HFFc6 (cell line): ENCODE measurements at regions not wholly inside any gene's neighbourhood (a gene's known extent, or its start where the extent isn't known, plus 50 kb on each side); places are given as distances from the start of the nearest gene placed in this dataset.

Experiments
- DNase-seq: peaks from one replicate; pipeline ENCODE4 v3.0.0-alpha.2; 2018
- H3K27ac Mint-ChIP-seq: 2 replicates; pipeline ENCODE4 v1.8.0; 2020; ENCODE audit warnings: mild to moderate bottlenecking, mixed read lengths
- H3K27me3 Mint-ChIP-seq: 2 replicates; pipeline ENCODE4 v1.8.0; 2021; ENCODE audit warnings: mild to moderate bottlenecking, moderate library complexity, mixed read lengths; ENCODE audit not compliant: insufficient read depth
- H3K36me3 Mint-ChIP-seq: 2 replicates; pipeline ENCODE4 v1.8.0; 2021; ENCODE audit warnings: low read depth, mixed read lengths
- H3K4me1 Mint-ChIP-seq: 2 replicates; pipeline ENCODE4 v1.8.0; 2020; ENCODE audit warnings: low read depth, mixed read lengths
- H3K4me3 Mint-ChIP-seq: 2 replicates; pipeline ENCODE4 v1.8.0; 2020; ENCODE audit warnings: mild to moderate bottlenecking, moderate library complexity, mixed read lengths
- H3K9me3 Mint-ChIP-seq: 2 replicates; pipeline ENCODE4 v1.8.0; 2020; ENCODE audit warnings: mild to moderate bottlenecking, mixed read lengths
- TF ChIP-seq, protein P1 (sequence below): fragments of 200-600 bp; sonication (generic); IDR thresholded peaks from 2 replicates; pipeline ENCODE4 v1.5.0; 2021; ENCODE audit warnings: antibody characterized with exemption, mild to moderate bottlenecking

DNA sequence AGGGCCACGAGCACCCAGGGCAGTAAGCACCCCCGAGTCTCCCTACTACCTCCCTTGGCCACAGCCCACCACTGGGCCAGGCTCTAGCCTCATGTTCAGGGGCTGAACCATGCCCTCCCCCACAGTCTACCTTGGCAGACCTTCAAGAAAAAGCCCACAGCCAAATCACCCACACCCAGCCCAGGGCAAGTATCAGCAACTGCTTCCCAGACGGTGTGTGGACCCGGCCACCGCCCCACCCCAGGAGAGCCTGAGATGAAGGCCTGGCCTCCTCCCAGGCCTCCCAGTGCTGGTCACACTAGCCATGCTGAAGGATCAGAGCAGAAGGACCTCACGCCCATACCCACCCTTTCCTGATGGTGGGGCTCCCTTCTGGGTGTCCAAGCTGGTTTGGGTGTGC, 92.0 kb upstream of the LINGO1 start:
- Mint-ChIP-seq H3K27ac (no peak overlapping the region), H3K4me3 (no peak overlapping the region), H3K9me3 (no peaks in the 10 kb centered on the region), H3K4me1 (no peaks in the 10 kb centered on the region), H3K27me3 (peaks cover 26% of the 10 kb centered on the region), H3K36me3 (no peaks in the 10 kb centered on the region)
- no peak for DNase-seq
- TF ChIP-seq, protein P1, sequence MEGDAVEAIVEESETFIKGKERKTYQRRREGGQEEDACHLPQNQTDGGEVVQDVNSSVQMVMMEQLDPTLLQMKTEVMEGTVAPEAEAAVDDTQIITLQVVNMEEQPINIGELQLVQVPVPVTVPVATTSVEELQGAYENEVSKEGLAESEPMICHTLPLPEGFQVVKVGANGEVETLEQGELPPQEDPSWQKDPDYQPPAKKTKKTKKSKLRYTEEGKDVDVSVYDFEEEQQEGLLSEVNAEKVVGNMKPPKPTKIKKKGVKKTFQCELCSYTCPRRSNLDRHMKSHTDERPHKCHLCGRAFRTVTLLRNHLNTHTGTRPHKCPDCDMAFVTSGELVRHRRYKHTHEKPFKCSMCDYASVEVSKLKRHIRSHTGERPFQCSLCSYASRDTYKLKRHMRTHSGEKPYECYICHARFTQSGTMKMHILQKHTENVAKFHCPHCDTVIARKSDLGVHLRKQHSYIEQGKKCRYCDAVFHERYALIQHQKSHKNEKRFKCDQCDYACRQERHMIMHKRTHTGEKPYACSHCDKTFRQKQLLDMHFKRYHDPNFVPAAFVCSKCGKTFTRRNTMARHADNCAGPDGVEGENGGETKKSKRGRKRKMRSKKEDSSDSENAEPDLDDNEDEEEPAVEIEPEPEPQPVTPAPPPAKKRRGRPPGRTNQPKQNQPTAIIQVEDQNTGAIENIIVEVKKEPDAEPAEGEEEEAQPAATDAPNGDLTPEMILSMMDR: no peak

DNA sequence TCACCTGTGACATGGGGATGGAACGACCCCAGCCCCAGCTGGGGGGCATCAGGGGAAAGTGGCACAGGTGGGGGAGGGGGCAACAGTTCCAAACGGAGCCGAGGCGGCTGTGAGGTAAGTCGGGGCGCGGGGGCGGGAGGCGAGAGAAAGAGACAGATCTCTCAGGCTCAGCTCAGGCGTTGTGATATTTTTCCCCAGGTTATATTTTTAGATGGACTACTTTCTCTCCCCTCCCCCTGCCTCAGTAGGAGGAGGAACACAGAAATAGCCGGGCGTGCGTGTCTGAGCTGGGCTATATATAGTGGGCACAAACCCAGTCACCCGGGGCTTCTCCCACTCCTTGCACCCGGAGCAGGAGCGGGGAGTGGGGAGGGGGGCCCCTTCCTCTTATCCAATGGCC, 91.0 kb upstream of the LINGO1 start:
- no peaks in the 10 kb centered on the region for H3K36me3 Mint-ChIP-seq
- no peak for DNase-seq
- peaks cover 24% of the 10 kb centered on the region for H3K27me3 Mint-ChIP-seq
- no peaks in the 10 kb centered on the region for H3K9me3 Mint-ChIP-seq
- no peaks in the 10 kb centered on the region for H3K4me1 Mint-ChIP-seq
- H3K27ac Mint-ChIP-seq: no peak overlapping the region
- no peak overlapping the region for H3K4me3 Mint-ChIP-seq
- TF ChIP-seq, protein P1: no peak

DNA sequence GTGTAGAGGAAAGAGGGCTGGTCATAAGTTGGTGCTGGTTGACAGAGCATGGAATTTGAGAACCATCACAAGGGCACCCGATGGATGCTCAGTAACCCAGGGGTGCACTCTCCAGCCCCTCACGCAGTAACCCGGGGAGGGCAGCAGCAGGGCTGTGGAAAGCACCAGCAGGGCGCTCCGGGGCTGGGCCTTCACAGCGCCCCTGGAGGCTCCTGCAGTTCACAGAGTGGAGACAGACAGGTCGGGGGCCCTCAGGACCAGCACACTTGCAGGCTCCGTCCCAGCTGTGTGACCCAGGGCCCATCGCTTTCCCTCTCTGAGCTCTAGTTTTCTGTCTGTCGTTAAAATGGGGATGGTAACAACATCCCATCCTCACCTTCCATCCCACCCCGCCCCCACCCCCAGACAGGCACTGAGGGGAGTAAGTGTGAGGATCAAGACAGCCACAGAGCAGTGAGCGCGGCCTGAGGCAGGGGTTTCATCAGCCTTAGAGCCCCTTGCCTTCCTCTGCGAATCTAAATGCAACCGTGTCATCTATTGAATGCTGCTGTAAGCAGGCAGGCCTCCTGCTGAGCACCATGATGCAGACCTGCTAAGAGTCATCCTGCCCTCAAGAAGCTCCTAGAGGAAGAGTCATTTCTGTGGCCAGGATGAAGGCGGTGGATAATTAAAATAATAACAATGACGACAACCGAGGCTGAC, 90.2 kb upstream of the LINGO1 start:
- peaks cover 27% of the 10 kb centered on the region for H3K27me3 Mint-ChIP-seq
- no peak overlapping the region for H3K27ac Mint-ChIP-seq
- H3K36me3 Mint-ChIP-seq: no peaks in the 10 kb centered on the region
- no peak overlapping the region for H3K4me3 Mint-ChIP-seq
- H3K9me3 Mint-ChIP-seq: no peaks in the 10 kb centered on the region
- no peaks in the 10 kb centered on the region for H3K4me1 Mint-ChIP-seq
- no peak for DNase-seq
- TF ChIP-seq, protein P1: no peak

DNA sequence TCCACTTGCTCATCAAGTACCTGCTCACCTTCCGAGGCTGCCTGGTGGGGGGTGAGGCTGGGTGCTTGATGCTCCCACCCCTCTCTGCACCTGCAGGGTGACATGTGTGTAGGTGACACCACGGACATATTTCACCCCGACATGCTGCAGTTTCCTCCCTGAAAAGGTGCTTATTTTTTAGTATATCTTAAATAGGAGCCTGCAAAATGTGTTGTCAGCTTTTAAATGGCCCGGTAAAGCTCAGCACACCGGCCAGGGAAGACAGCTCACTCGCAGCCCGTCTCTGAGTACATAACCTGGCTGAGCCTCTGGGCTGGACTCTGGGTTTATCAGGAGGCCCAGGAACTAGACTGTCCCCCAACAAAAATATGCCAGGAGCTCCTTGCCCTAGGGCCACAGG, 89.3 kb upstream of the LINGO1 start:
- Mint-ChIP-seq H3K9me3 (no peaks in the 10 kb centered on the region), H3K36me3 (no peaks in the 10 kb centered on the region), H3K27ac (no peak overlapping the region), H3K4me3 (no peak overlapping the region), H3K27me3 (peaks cover 26% of the 10 kb centered on the region), H3K4me1 (no peaks in the 10 kb centered on the region)
- TF ChIP-seq, protein P1: no peak
- DNase-seq: no peak

DNA sequence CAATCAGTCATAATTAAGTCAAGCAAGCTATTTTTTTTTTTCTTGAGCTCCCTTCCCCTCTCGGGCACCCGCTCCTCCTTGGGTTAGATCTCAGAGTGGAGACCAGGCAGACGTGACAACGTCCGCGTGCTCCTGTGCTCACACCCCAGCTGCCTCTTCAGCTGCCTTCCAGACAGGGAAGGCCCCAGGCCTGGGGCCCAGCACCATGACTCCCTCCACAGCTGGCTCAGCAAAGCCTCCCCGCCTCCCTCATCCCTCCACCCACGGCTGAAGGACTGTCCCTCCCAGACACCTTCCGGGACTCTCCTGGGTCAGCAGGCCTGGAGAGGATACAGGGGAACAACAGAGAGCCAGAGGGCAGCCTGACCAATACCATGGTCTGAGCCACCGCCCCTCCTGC, 87.9 kb upstream of the LINGO1 start:
- H3K9me3 Mint-ChIP-seq: no peaks in the 10 kb centered on the region
- DNase-seq: no peak
- H3K27me3 Mint-ChIP-seq: peaks cover 31% of the 10 kb centered on the region
- no peak overlapping the region for H3K27ac Mint-ChIP-seq
- H3K36me3 Mint-ChIP-seq: no peaks in the 10 kb centered on the region
- H3K4me1 Mint-ChIP-seq: no peaks in the 10 kb centered on the region
- TF ChIP-seq, protein P1: no peak
- H3K4me3 Mint-ChIP-seq: no peak overlapping the region
